ENCODE measurements at regions not wholly inside any gene's neighbourhood (a gene's known extent, or its start where the extent isn't known, plus 50 kb on each side); places are given as distances from the start of the nearest gene placed in this dataset.

GRCh38 chr10:124283949-124284250 is 134.8 kb downstream of the OAT start:
- in situ Hi-C loops (cut with HindIII; ENCODE audit: low sequenced_read_pairs) = no loop called here
- no peak overlapping the region for H3K4me3 ChIP-seq (ENCODE audit: low read depth, low read length)
- no peak for TF ChIP-seq CTCF (IDR thresholded peaks at IDR 0.05; ENCODE audit: low read depth, low read length)
- no peak for DNase-seq (ENCODE audit: low read depth, low spot score)

- H3K4me3 ChIP-seq (ENCODE audit: low read depth, low read length) = no peak overlapping the region
- in situ Hi-C loops (cut with HindIII; ENCODE audit: low sequenced_read_pairs) = no loop called here
- no peak for DNase-seq (ENCODE audit: low read depth, low spot score)
- no peak for TF ChIP-seq CTCF (IDR thresholded peaks at IDR 0.05; ENCODE audit: low read depth, low read length)
Observed at GRCh38 chr10:124283215-124283948, 135.3 kb downstream of the OAT start.

- no peak overlapping the region for H3K4me3 ChIP-seq (ENCODE audit: low read depth, low read length)
- no peak for DNase-seq (ENCODE audit: low read depth, low spot score)
- TF ChIP-seq CTCF (IDR thresholded peaks at IDR 0.05; ENCODE audit: low read depth, low read length) = no peak
- in situ Hi-C loops (cut with HindIII; ENCODE audit: low sequenced_read_pairs) = no loop called here
Observed at GRCh38 chr10:124282326-124282725, 136.4 kb downstream of the OAT start.

- in situ Hi-C loops (cut with HindIII; ENCODE audit: low sequenced_read_pairs) = no loop called here
- TF ChIP-seq CTCF (IDR thresholded peaks at IDR 0.05; ENCODE audit: low read depth, low read length) = no peak
- DNase-seq (ENCODE audit: low read depth, low spot score) = no peak
- H3K4me3 ChIP-seq (ENCODE audit: low read depth, low read length) = no peak overlapping the region
Observed at GRCh38 chr10:124281666-124282065, 137.1 kb downstream of the OAT start.

GRCh38 chr10:124280916-124281315 is 137.8 kb downstream of the OAT start:
- no peak for TF ChIP-seq CTCF (IDR thresholded peaks at IDR 0.05; ENCODE audit: low read depth, low read length)
- DNase-seq (ENCODE audit: low read depth, low spot score) = no peak
- in situ Hi-C loops (cut with HindIII; ENCODE audit: low sequenced_read_pairs) = no loop called here
- no peak overlapping the region for H3K4me3 ChIP-seq (ENCODE audit: low read depth, low read length)

GRCh38 chr10:124279882-124280281 is 138.8 kb downstream of the OAT start:
- no peak for DNase-seq (ENCODE audit: low read depth, low spot score)
- no peak for TF ChIP-seq CTCF (IDR thresholded peaks at IDR 0.05; ENCODE audit: low read depth, low read length)
- no peak overlapping the region for H3K4me3 ChIP-seq (ENCODE audit: low read depth, low read length)
- in situ Hi-C loops (cut with HindIII; ENCODE audit: low sequenced_read_pairs) = no loop called here

- no peak for TF ChIP-seq CTCF (IDR thresholded peaks at IDR 0.05; ENCODE audit: low read depth, low read length)
- DNase-seq (ENCODE audit: low read depth, low spot score) = no peak
- H3K4me3 ChIP-seq (ENCODE audit: low read depth, low read length) = no peak overlapping the region
- in situ Hi-C loops (cut with HindIII; ENCODE audit: low sequenced_read_pairs) = no loop called here
Observed at GRCh38 chr10:124279298-124279697, 139.4 kb downstream of the OAT start.

Measured in astrocyte of the spinal cord (primary cell).